ENCODE measurements at regions not wholly inside any gene's neighbourhood (a gene's known extent, or its start where the extent isn't known, plus 50 kb on each side); places are given as distances from the start of the nearest gene placed in this dataset.

- TF ChIP-seq MAX (IDR thresholded peaks at IDR 0.05; ENCODE audit: low read depth, low read length) (no peak), CTCF (IDR thresholded peaks at IDR 0.05; ENCODE audit: low read depth, low read length) (no peak)
Observed at GRCh38 chr10:88086187-88086960, 222.9 kb downstream of the PTEN start.

Measured in NB4 (cell line).